CD8-positive, alpha-beta memory T cell (primary cell): ENCODE measurements at regions not wholly inside any gene's neighbourhood (a gene's known extent, or its start where the extent isn't known, plus 50 kb on each side); places are given as distances from the start of the nearest gene placed in this dataset.
"Not testable (repeated sequence)": the region's sequence is repeated elsewhere in the genome, so short reads cannot be mapped to it uniquely, and the experiment has no call there.

ENCODE experiments used
- CTCF ChIA-PET: fragments of 350-600 bp; sonication (Branson Sonifier 250); formaldehyde crosslinking; loops from one replicate; lab custom pipeline; 2021; ENCODE audit warnings: antibody characterized with exemption; lab: Charles Lee
- POLR2A ChIA-PET: fragments of 350-600 bp; sonication (Branson Sonifier 250); formaldehyde crosslinking; loops from one replicate; lab custom pipeline; 2021; ENCODE audit warnings: antibody characterized with exemption; lab: Charles Lee
- DNase-seq, 5 donors: peaks; one replicate each; pipeline versions ENCODE4 v3.0.0 to v3.0.0-alpha.2; 2020 to 2022; ENCODE audit warnings: mixed read lengths in 1 of 5
- H3K27ac ChIP-seq: one replicate; pipeline ENCODE4 v1.7.0; 2013; ENCODE audit warnings: low read depth, mild to moderate bottlenecking, low read length, moderate library complexity
- H3K27me3 ChIP-seq: 2 replicates; pipeline ENCODE4 v1.7.0; 2013; ENCODE audit warnings: low read length, mild to moderate bottlenecking; ENCODE audit not compliant: insufficient read depth, poor library complexity, severe bottlenecking
- H3K36me3 ChIP-seq: 2 replicates; pipeline ENCODE4 v1.7.0; 2013; ENCODE audit warnings: mild to moderate bottlenecking, low read length, moderate library complexity; ENCODE audit not compliant: insufficient read depth
- H3K4me1 ChIP-seq: 2 replicates; pipeline ENCODE4 v1.7.0; 2013; ENCODE audit warnings: mild to moderate bottlenecking, low read length, moderate library complexity; ENCODE audit not compliant: insufficient read depth
- H3K4me3 ChIP-seq: 2 replicates; pipeline ENCODE4 v1.7.0; 2013; ENCODE audit warnings: mild to moderate bottlenecking, low read length
- H3K9me3 ChIP-seq: 2 replicates; pipeline ENCODE4 v1.7.0; 2013; ENCODE audit warnings: mild to moderate bottlenecking, low read length
- H3K27ac Mint-ChIP-seq, 8 donors: one replicate each; pipeline ENCODE4 v1.8.0; 2020 to 2021; ENCODE audit warnings: mixed read lengths in 8 of 8, mild to moderate bottlenecking in 6 of 8, inconsistent platforms in 3 of 8, moderate library complexity in 3 of 8
- H3K27me3 Mint-ChIP-seq, 2 donors: one replicate each; pipeline ENCODE4 v1.8.0; 2020 to 2021; ENCODE audit warnings: mixed read lengths in 2 of 2, mild to moderate bottlenecking in 1 of 2, moderate library complexity in 1 of 2
- H3K36me3 Mint-ChIP-seq, 3 donors: one replicate each; pipeline ENCODE4 v1.8.0; 2020 to 2021; ENCODE audit warnings: mixed read lengths in 3 of 3, inconsistent platforms in 1 of 3, mild to moderate bottlenecking in 1 of 3
- H3K4me1 Mint-ChIP-seq, 3 donors: one replicate each; pipeline ENCODE4 v1.8.0; 2020 to 2021; ENCODE audit warnings: mixed read lengths in 3 of 3, inconsistent platforms in 1 of 3, mild to moderate bottlenecking in 1 of 3
- H3K4me3 Mint-ChIP-seq, 7 donors: one replicate each; pipeline ENCODE4 v1.8.0; 2020 to 2021; ENCODE audit warnings: mixed read lengths in 7 of 7, mild to moderate bottlenecking in 6 of 7, moderate library complexity in 4 of 7, inconsistent platforms in 2 of 7
- H3K9me3 Mint-ChIP-seq, 5 donors: one replicate each; pipeline ENCODE4 v1.8.0; 2020 to 2022; ENCODE audit warnings: mixed read lengths in 5 of 5, mild to moderate bottlenecking in 3 of 5, moderate library complexity in 2 of 5, inconsistent platforms in 1 of 5

DNA sequence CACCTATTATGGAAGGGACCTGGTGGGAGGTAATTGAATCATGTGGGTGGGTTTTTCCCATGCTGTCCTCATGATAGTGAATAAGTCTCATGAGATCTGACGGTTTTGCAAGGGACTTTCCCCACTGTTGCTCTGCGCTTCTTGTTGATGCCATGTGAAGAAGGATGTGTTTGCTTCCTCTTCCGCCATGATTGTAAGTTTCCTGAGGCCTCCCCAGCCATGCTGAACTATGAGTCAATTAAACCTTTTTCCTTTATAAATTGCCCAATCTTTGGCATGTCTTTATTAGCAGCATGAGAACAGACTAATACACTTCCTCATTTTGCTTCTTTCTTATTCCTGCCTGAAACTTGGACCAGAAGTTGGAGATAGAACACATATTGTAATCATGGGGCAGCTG lies 396.2 kb downstream of the ATP23 start:
- DNase-seq, H3K27me3 ChIP-seq, H3K4me1 ChIP-seq, H3K4me1 Mint-ChIP-seq, H3K27me3 Mint-ChIP-seq, H3K4me3 Mint-ChIP-seq, H3K36me3 Mint-ChIP-seq, H3K4me3 ChIP-seq, CTCF ChIA-PET, H3K9me3 ChIP-seq, H3K9me3 Mint-ChIP-seq, H3K27ac Mint-ChIP-seq, POLR2A ChIA-PET, H3K36me3 ChIP-seq, H3K27ac ChIP-seq: not testable (repeated sequence)

DNA sequence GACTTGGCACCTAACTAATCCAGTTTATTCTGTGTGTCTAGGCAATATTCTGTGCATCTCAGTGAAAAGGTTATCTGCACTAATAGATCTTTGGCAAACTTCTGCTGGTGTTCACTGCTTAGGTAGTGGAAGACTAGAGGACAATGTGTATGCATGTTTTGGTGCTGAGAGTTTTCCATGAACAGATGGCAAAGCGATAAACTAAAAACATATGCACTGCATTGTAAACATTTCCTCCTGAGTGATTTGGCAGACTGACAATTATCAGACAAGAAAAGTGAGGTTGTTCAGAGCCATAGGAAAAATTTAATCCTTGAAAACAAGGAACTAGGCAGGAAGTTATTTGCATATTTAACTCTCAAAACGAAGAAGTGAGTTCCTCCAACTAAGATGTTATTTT lies 400.4 kb downstream of the ATP23 start:
- no peaks in the 10 kb centered on the region for H3K4me1 Mint-ChIP-seq
- H3K9me3 Mint-ChIP-seq: peaks cover 0 to 2% (median 0%) of the 10 kb centered on the region in 5 donors
- CTCF ChIA-PET: no interaction called here

DNA sequence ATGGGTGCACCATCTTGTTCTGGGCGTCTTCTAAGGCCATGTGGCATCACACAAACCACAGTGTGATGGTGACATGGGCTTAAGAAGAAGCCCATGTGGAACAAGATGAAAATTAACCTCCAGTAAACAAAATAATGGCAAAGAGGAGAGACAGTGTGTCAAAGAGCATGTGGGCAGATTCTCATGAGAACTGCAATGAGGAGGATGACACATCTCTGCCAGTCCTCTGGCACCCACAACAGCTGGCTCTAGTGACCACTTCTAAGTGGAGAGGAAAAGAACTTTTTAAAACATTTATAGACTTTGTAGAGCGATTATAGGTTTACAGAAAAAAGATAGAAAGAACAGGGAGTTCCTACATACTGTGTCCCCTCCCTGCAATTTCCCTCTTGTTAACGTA lies 401.4 kb downstream of the ATP23 start:
- ChIA-PET POLR2A (no interaction called here), CTCF (no interaction called here)
- no peaks in the 10 kb centered on the region for H3K27me3 ChIP-seq
- no peaks in the 10 kb centered on the region for H3K36me3 ChIP-seq
- Mint-ChIP-seq H3K36me3 (no peaks in the 10 kb centered on the region), H3K27ac (no peak overlapping the region), H3K4me1 (no peaks in the 10 kb centered on the region), H3K9me3 (no peaks in the 10 kb centered on the region), H3K27me3 (peaks cover 1 to 21% of the 10 kb centered on the region in 2 donors), H3K4me3 (no peak overlapping the region)
- H3K4me1 ChIP-seq: no peaks in the 10 kb centered on the region
- H3K4me3 ChIP-seq: no peak overlapping the region
- no peaks in the 10 kb centered on the region for H3K9me3 ChIP-seq
- H3K27ac ChIP-seq: no peak overlapping the region
- no peak for DNase-seq

More for the DNA sequence above, 400.4 kb downstream of the ATP23 start:
- H3K4me3 Mint-ChIP-seq: no peak overlapping the region
- no peaks in the 10 kb centered on the region for H3K36me3 Mint-ChIP-seq
- no peaks in the 10 kb centered on the region for H3K27me3 ChIP-seq
- peaks cover 1 to 21% of the 10 kb centered on the region in 2 donors for H3K27me3 Mint-ChIP-seq
- POLR2A ChIA-PET: no interaction called here
- H3K27ac Mint-ChIP-seq: no peak overlapping the region
- no peak for DNase-seq
- H3K27ac ChIP-seq: no peak overlapping the region
- H3K9me3 ChIP-seq: no peaks in the 10 kb centered on the region
- H3K4me3 ChIP-seq: no peak overlapping the region
- H3K4me1 ChIP-seq: no peaks in the 10 kb centered on the region
- H3K36me3 ChIP-seq: no peaks in the 10 kb centered on the region

DNA sequence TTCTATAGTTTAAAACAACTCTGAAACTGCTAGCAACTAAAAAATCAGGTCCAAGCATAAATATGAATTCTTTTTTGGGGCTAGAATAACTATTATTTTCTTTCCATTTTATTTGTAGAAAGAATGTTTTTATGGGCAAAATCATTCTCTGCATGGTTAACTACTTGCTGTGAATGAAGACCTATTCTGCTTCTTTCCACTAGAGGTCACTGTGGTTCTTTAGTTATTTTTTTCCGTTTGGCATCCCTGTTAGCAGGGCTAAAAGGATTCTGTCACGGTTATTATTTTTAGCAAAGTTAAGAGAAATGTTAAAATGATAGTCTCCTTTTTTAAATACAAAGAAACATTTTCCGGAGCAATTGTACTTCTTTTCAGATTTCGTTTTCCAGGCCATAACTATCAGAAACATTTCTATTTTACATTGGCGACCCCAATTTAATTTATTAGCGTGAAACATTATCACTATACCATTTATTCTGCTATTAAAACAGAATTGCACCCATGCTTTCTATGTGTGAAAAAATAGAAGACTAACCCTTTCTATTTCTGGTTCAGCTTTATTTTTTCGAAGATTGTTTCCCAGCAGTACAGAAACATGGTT lies 404.8 kb downstream of the ATP23 start:
- ChIA-PET CTCF (no interaction called here), POLR2A (no interaction called here)
- H3K9me3 ChIP-seq: no peaks in the 10 kb centered on the region
- no peaks in the 10 kb centered on the region for H3K4me1 ChIP-seq
- Mint-ChIP-seq H3K4me1 (no peaks in the 10 kb centered on the region), H3K9me3 (no peaks in the 10 kb centered on the region), H3K4me3 (no peak overlapping the region), H3K27me3 (peaks cover 0 to 16% of the 10 kb centered on the region in 2 donors), H3K27ac (no peak overlapping the region), H3K36me3 (no peaks in the 10 kb centered on the region)
- H3K36me3 ChIP-seq: no peaks in the 10 kb centered on the region
- DNase-seq: peak in 1 of 5 donors; percentile 2
- H3K27me3 ChIP-seq: no peaks in the 10 kb centered on the region
- H3K4me3 ChIP-seq: no peak overlapping the region
- no peak overlapping the region for H3K27ac ChIP-seq

DNA sequence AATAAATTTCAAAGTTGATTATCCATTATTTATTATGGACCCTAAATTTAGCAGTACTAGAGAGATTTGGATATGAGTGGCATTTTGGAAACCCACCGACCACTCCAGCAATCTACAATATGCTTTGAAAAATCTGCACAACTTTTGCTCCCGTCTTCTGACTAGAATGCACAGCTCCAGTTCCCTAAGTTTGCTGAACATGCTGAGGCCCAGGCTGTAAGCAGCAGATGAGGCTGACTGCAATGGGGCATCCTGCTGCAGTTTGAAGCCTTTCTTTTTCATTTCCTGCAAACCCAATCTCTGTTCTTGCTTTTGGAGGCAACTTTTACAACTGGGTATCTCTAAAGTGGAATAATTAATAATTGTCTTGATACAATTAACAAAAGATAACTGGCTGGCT lies 405.8 kb downstream of the ATP23 start:
- no peaks in the 10 kb centered on the region for H3K9me3 Mint-ChIP-seq
- no peak overlapping the region for H3K27ac ChIP-seq
- no peaks in the 10 kb centered on the region for H3K9me3 ChIP-seq
- H3K4me3 ChIP-seq: no peak overlapping the region
- H3K27ac Mint-ChIP-seq: no peak overlapping the region
- no peak overlapping the region for H3K4me3 Mint-ChIP-seq
- H3K36me3 Mint-ChIP-seq: no peaks in the 10 kb centered on the region
- H3K4me1 Mint-ChIP-seq: no peaks in the 10 kb centered on the region
- H3K36me3 ChIP-seq: no peaks in the 10 kb centered on the region
- peaks cover 0 to 16% of the 10 kb centered on the region in 2 donors for H3K27me3 Mint-ChIP-seq
- no peak for DNase-seq
- ChIA-PET POLR2A (no interaction called here), CTCF (no interaction called here)
- no peaks in the 10 kb centered on the region for H3K27me3 ChIP-seq
- no peaks in the 10 kb centered on the region for H3K4me1 ChIP-seq

DNA sequence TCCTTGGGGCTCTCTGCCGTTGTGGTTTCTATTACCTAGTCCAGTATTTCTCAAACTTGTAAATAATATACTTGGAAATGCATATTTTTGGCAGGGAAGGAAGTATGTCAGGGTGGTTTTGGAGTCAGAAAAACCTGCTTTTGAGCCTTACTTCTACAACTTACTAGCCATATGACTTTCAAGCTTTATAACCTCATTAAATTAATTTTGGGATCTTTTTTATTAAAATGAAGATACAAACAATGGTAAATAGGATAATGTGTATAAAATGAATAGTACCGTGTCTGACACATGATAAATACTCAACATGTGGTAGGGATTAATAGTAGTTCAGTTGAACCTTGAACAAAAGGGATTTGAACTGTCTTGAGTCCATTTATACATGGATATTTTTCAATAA lies 406.3 kb downstream of the ATP23 start:
- ChIA-PET POLR2A (no interaction called here), CTCF (interaction anchor here (0.9 kb wide), 1 partner anchor 10 kb away, joined by 4 read pairs; no protein-coding TSS in a partner anchor)
- H3K4me3 ChIP-seq: no peak overlapping the region
- no peaks in the 10 kb centered on the region for H3K4me1 ChIP-seq
- H3K9me3 ChIP-seq: no peaks in the 10 kb centered on the region
- peaks cover 1 to 16% of the 10 kb centered on the region in 2 donors for H3K27me3 Mint-ChIP-seq
- H3K9me3 Mint-ChIP-seq: no peaks in the 10 kb centered on the region
- H3K27ac ChIP-seq: no peak overlapping the region
- no peaks in the 10 kb centered on the region for H3K4me1 Mint-ChIP-seq
- H3K36me3 Mint-ChIP-seq: no peaks in the 10 kb centered on the region
- no peak overlapping the region for H3K27ac Mint-ChIP-seq
- H3K27me3 ChIP-seq: no peaks in the 10 kb centered on the region
- H3K4me3 Mint-ChIP-seq: no peak overlapping the region
- DNase-seq: no peak
- no peaks in the 10 kb centered on the region for H3K36me3 ChIP-seq

DNA sequence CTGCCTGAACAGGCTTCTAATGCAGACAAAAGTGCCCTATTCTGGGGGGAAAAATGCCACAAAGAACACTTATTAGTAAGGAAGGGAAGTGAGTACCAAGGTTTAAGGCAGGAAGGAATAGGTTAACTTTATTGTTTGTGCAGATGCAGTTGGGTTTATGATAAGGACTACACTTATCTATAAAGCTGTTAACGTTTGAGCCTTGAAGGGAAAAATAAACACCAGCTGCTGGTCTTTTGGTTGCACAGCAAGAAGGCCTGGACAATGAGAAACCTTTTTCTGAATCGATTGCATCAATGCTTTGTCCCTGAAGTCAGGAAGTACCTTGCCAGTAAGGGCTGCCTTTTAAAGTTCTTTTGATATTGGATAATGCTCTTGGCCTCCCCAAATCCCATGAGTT lies 407.8 kb downstream of the ATP23 start:
- Histone ChIP-seq H3K27me3 (no peaks in the 10 kb centered on the region), H3K36me3 (no peaks in the 10 kb centered on the region), H3K9me3 (no peaks in the 10 kb centered on the region), H3K4me1 (no peaks in the 10 kb centered on the region), H3K27ac (no peak overlapping the region), H3K4me3 (no peak overlapping the region)
- Mint-ChIP-seq H3K9me3 (no peaks in the 10 kb centered on the region), H3K36me3 (no peaks in the 10 kb centered on the region), H3K27ac (no peak overlapping the region), H3K4me1 (no peaks in the 10 kb centered on the region), H3K27me3 (peaks cover 3 to 11% of the 10 kb centered on the region in 2 donors), H3K4me3 (no peak overlapping the region)
- no peak for DNase-seq
- POLR2A ChIA-PET: no interaction called here
- CTCF ChIA-PET: no interaction called here

DNA sequence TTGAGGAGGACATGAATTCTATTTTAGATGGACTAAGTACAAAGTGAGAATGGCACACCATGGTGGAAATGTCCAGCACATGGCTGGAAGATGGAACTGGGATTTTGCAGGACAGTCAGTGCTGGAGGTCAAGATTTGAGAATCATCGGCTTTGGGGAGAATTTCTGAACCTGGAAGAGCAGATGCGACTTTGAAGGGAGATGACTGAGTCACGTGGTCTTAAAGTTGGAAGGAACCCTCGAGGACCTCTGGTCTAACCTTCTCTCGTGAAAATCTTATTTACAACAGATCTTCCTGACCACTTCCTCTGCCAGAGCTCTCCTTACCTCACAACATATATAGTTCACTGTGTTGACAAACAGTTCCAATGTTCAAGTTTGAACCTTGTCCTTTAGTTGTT lies 415.4 kb downstream of the ATP23 start:
- H3K36me3 ChIP-seq: no peaks in the 10 kb centered on the region
- no peaks in the 10 kb centered on the region for H3K9me3 ChIP-seq
- ChIA-PET CTCF (interaction anchor here (1.2 kb wide), 1 partner anchor 9 kb away, joined by 4 read pairs; no protein-coding TSS in a partner anchor), POLR2A (no interaction called here)
- Mint-ChIP-seq H3K4me3 (no peak overlapping the region), H3K27me3 (peaks cover 3 to 10% of the 10 kb centered on the region in 2 donors), H3K4me1 (peaks cover 0 to 4% (median 0%) of the 10 kb centered on the region in 3 donors), H3K27ac (no peak overlapping the region), H3K36me3 (no peaks in the 10 kb centered on the region), H3K9me3 (peaks cover 0 to 2% (median 0%) of the 10 kb centered on the region in 5 donors)
- no peak overlapping the region for H3K4me3 ChIP-seq
- H3K27ac ChIP-seq: no peak overlapping the region
- no peaks in the 10 kb centered on the region for H3K4me1 ChIP-seq
- no peak for DNase-seq
- no peaks in the 10 kb centered on the region for H3K27me3 ChIP-seq
